ENCODE measurements at regions not wholly inside any gene's neighbourhood (a gene's known extent, or its start where the extent isn't known, plus 50 kb on each side); places are given as distances from the start of the nearest gene placed in this dataset.
A peak's percentile ranks its signal among the peaks of the same experiment; 100 is the strongest.
"Not testable (repeated sequence)": the region's sequence is repeated elsewhere in the genome, so short reads cannot be mapped to it uniquely, and the experiment has no call there.

- not testable (repeated sequence) for H3K4me1 ChIP-seq (ENCODE audit: insufficient read depth, low read length); H3T11ph ChIP-seq (ENCODE audit: low read length); H3K23ac ChIP-seq (ENCODE audit: insufficient read length, low read depth, low read length); H2BK12ac ChIP-seq (ENCODE audit: insufficient read length, low read depth, low read length); H3K56ac ChIP-seq (ENCODE audit: insufficient read length, low read depth, low read length); H2BK20ac ChIP-seq (ENCODE audit: low read depth, low read length, poor library complexity, severe bottlenecking); H3K4me1 Mint-ChIP-seq; H2BK120ac ChIP-seq (ENCODE audit: low read depth, low read length, poor library complexity, severe bottlenecking); H3K27ac ChIP-seq (ENCODE audit: insufficient read length, low read depth, low read length); H3K18ac ChIP-seq (ENCODE audit: insufficient read length, low read depth, low read length); H3K9ac ChIP-seq (ENCODE audit: extremely low read depth, insufficient read length, low read length); H3K27me3 Mint-ChIP-seq (ENCODE audit: low read depth); H2AK5ac ChIP-seq (ENCODE audit: insufficient read length, low read length); H2BK5ac ChIP-seq (ENCODE audit: insufficient read length, low read length); H4K91ac ChIP-seq (ENCODE audit: insufficient read length, low read depth, low read length); H2BK15ac ChIP-seq (ENCODE audit: low read depth, low read length); H2AFZ ChIP-seq (ENCODE audit: low read length); H3K4me2 ChIP-seq (ENCODE audit: insufficient read depth, insufficient read length, low read length); H4K20me1 ChIP-seq (ENCODE audit: control insufficient read depth, insufficient read depth, insufficient read length); H3K79me1 ChIP-seq (ENCODE audit: insufficient read depth, low read depth, low read length, poor library complexity, severe bottlenecking); H3K27ac Mint-ChIP-seq; H3K79me2 ChIP-seq (ENCODE audit: insufficient read depth, low read length); H3K4me3 Mint-ChIP-seq; H3K23me2 ChIP-seq (ENCODE audit: insufficient read length, low read depth, low read length, poor library complexity, severe bottlenecking); H4K8ac ChIP-seq (replicated peaks; ENCODE audit: insufficient read length, low read depth, low read length); H3K4ac ChIP-seq (ENCODE audit: low read depth, low read length); H3K27me3 ChIP-seq (ENCODE audit: insufficient read depth, low read length); DNase-seq; H4K5ac ChIP-seq (ENCODE audit: insufficient read length, low read depth, low read length); H3K14ac ChIP-seq (ENCODE audit: insufficient read depth, low read length)
- Mint-ChIP-seq H3K36me3 (ENCODE audit: insufficient read depth in 1 of 3, low read depth in 3 of 3) (peaks cover 12 to 50% (median 29%) of the 10 kb centered on the region in 3 experiments), H3K9me3 (peaks cover 80 to 84% of the 10 kb centered on the region in 2 experiments)
- H3K9me3 ChIP-seq (ENCODE audit: control insufficient read depth, low read depth, low read length), result peaks cover 79% of the 10 kb centered on the region
- WGBS (ENCODE audit: extremely low coverage, insufficient read length, low lambda C conversion rate), result no CpG with 5 or more reads among the region's 1 CpG
Measured at GRCh38 chr22:10773341-10773740, 4754.7 kb upstream of the OR11H1 start.

- H3K23me2 ChIP-seq (ENCODE audit: insufficient read length, low read depth, low read length, poor library complexity, severe bottlenecking); H3K14ac ChIP-seq (ENCODE audit: insufficient read depth, low read length); H3K18ac ChIP-seq (ENCODE audit: insufficient read length, low read depth, low read length); H3K9ac ChIP-seq (ENCODE audit: extremely low read depth, insufficient read length, low read length); H3K79me2 ChIP-seq (ENCODE audit: insufficient read depth, low read length); H4K8ac ChIP-seq (replicated peaks; ENCODE audit: insufficient read length, low read depth, low read length); H3K4me1 ChIP-seq (ENCODE audit: insufficient read depth, low read length); H3K56ac ChIP-seq (ENCODE audit: insufficient read length, low read depth, low read length); H3T11ph ChIP-seq (ENCODE audit: low read length); H2BK5ac ChIP-seq (ENCODE audit: insufficient read length, low read length); H3K4me2 ChIP-seq (ENCODE audit: insufficient read depth, insufficient read length, low read length); H4K91ac ChIP-seq (ENCODE audit: insufficient read length, low read depth, low read length); H4K20me1 ChIP-seq (ENCODE audit: control insufficient read depth, insufficient read depth, insufficient read length); H3K79me1 ChIP-seq (ENCODE audit: insufficient read depth, low read depth, low read length, poor library complexity, severe bottlenecking); H2BK15ac ChIP-seq (ENCODE audit: low read depth, low read length); H3K4me1 Mint-ChIP-seq; H2AK5ac ChIP-seq (ENCODE audit: insufficient read length, low read length); H3K27ac Mint-ChIP-seq; H2BK120ac ChIP-seq (ENCODE audit: low read depth, low read length, poor library complexity, severe bottlenecking); H4K5ac ChIP-seq (ENCODE audit: insufficient read length, low read depth, low read length); H2AFZ ChIP-seq (ENCODE audit: low read length); H3K4me3 Mint-ChIP-seq; H3K27me3 ChIP-seq (ENCODE audit: insufficient read depth, low read length); H3K27ac ChIP-seq (ENCODE audit: insufficient read length, low read depth, low read length); H3K23ac ChIP-seq (ENCODE audit: insufficient read length, low read depth, low read length); DNase-seq; H3K4ac ChIP-seq (ENCODE audit: low read depth, low read length); H3K27me3 Mint-ChIP-seq (ENCODE audit: low read depth); H2BK12ac ChIP-seq (ENCODE audit: insufficient read length, low read depth, low read length): not testable (repeated sequence)
- WGBS (ENCODE audit: extremely low coverage, insufficient read length, low lambda C conversion rate), result no CpG with 5 or more reads among the region's 5 CpGs
- Histone ChIP-seq H2BK20ac (ENCODE audit: low read depth, low read length, poor library complexity, severe bottlenecking) (peak overlapping the region; percentile 60), H3K9me3 (ENCODE audit: control insufficient read depth, low read depth, low read length) (peaks cover 89% of the 10 kb centered on the region)
- peaks cover 86 to 90% of the 10 kb centered on the region in 2 experiments for H3K9me3 Mint-ChIP-seq
- peaks cover 27 to 57% (median 40%) of the 10 kb centered on the region in 3 experiments for H3K36me3 Mint-ChIP-seq (ENCODE audit: insufficient read depth in 1 of 3, low read depth in 3 of 3)
Measured at GRCh38 chr22:10775601-10776357, 4752.2 kb upstream of the OR11H1 start.
